Head of caudate nucleus (tissue), 42 donors: ENCODE measurements at regions not wholly inside any gene's neighbourhood (a gene's known extent, or its start where the extent isn't known, plus 50 kb on each side); places are given as distances from the start of the nearest gene placed in this dataset.
A peak's percentile ranks its signal among the peaks of the same experiment; 100 is the strongest.

ENCODE experiments used
- DNase-seq, 42 donors: peaks; one replicate each; pipeline versions ENCODE4 v3.0.0 to v3.0.0-alpha.2; 2020 to 2021; ENCODE audit warnings: mixed read lengths in 7 of 42
- intact Hi-C: fragments of 100-400 bp; cut with DNase I; formaldehyde crosslinking; loops from one replicate; pipeline ENCODE4 v1.15.0; 2022

- DNase-seq, result no peak
- intact Hi-C loops, result no loop called here
These were observed 698.0 kb upstream of the POU3F2 start for GRCh38 chr6:98136333-98136732.

- intact Hi-C loops, result no loop called here
- no peak for DNase-seq
These were observed 697.0 kb upstream of the POU3F2 start for GRCh38 chr6:98137391-98137790.

- intact Hi-C loops, result no loop called here
- DNase-seq, result no peak
These were observed 691.5 kb upstream of the POU3F2 start for GRCh38 chr6:98142839-98143238.

GRCh38 chr6:98146656-98147055, 687.7 kb upstream of the POU3F2 start:
- intact Hi-C loops, result no loop called here
- no peak for DNase-seq

- no peak for DNase-seq
- intact Hi-C loops, result no loop called here
These were observed 677.8 kb upstream of the POU3F2 start for GRCh38 chr6:98156580-98156979.

GRCh38 chr6:98179606-98180005, 654.8 kb upstream of the POU3F2 start:
- intact Hi-C loops, result no loop called here
- DNase-seq, result peak in 2 of 42 donors; percentile 2 to 3

GRCh38 chr6:98200084-98200483, 634.3 kb upstream of the POU3F2 start:
- no peak for DNase-seq
- intact Hi-C loops, result no loop called here

- DNase-seq, result no peak
- intact Hi-C loops, result no loop called here
These were observed 631.1 kb upstream of the POU3F2 start for GRCh38 chr6:98203170-98203806.

GRCh38 chr6:98212468-98212867, 621.9 kb upstream of the POU3F2 start:
- intact Hi-C loops, result no loop called here

GRCh38 chr6:98215531-98215930, 618.8 kb upstream of the POU3F2 start:
- DNase-seq, result no peak
- intact Hi-C loops, result no loop called here

More at GRCh38 chr6:98212468-98212867, 621.9 kb upstream of the POU3F2 start:
- no peak for DNase-seq

GRCh38 chr6:98230250-98230649, 604.1 kb upstream of the POU3F2 start:
- DNase-seq, result no peak
- intact Hi-C loops, result no loop called here

GRCh38 chr6:98239057-98239456, 595.3 kb upstream of the POU3F2 start:
- DNase-seq, result no peak
- intact Hi-C loops, result no loop called here

GRCh38 chr6:98241630-98242029, 592.7 kb upstream of the POU3F2 start:
- intact Hi-C loops, result no loop called here
- DNase-seq, result no peak

- no peak for DNase-seq
- intact Hi-C loops, result no loop called here
These were observed 579.8 kb upstream of the POU3F2 start for GRCh38 chr6:98254624-98255023.

GRCh38 chr6:98260382-98260781, 574.0 kb upstream of the POU3F2 start:
- intact Hi-C loops, result no loop called here
- DNase-seq, result no peak

- intact Hi-C loops, result no loop called here
- peak in 5 of 42 donors; percentile 4 to 33 (median 12) for DNase-seq
These were observed 562.3 kb upstream of the POU3F2 start for GRCh38 chr6:98272060-98272459.

- DNase-seq, result no peak
- intact Hi-C loops, result no loop called here
These were observed 559.7 kb upstream of the POU3F2 start for GRCh38 chr6:98274691-98275090.

- intact Hi-C loops, result no loop called here
These were observed 553.9 kb upstream of the POU3F2 start for GRCh38 chr6:98280492-98280891.

GRCh38 chr6:98286620-98287019, 547.8 kb upstream of the POU3F2 start:
- DNase-seq, result no peak
- intact Hi-C loops, result no loop called here

More at GRCh38 chr6:98280492-98280891, 553.9 kb upstream of the POU3F2 start:
- DNase-seq, result no peak

GRCh38 chr6:98287876-98288275, 546.5 kb upstream of the POU3F2 start:
- DNase-seq, result no peak
- intact Hi-C loops, result no loop called here

- intact Hi-C loops, result no loop called here
- DNase-seq, result no peak
These were observed 541.6 kb upstream of the POU3F2 start for GRCh38 chr6:98292810-98293209.
